HFF-Myc (cell line): ENCODE measurements at regions not wholly inside any gene's neighbourhood (a gene's known extent, or its start where the extent isn't known, plus 50 kb on each side); places are given as distances from the start of the nearest gene placed in this dataset.

Source experiments
- DNase-seq: peaks from one replicate; pipeline ENCODE4 v3.0.0-alpha.2; 2011; ENCODE audit warnings: low read depth; ENCODE audit errors: extremely low read depth
- H3K4me3 ChIP-seq: replicated peaks from 2 replicates; pipeline ENCODE4 v1.5.1; 2011; ENCODE audit warnings: low read depth, mild to moderate bottlenecking, control low read depth, low read length
- TF ChIP-seq, protein P1 (sequence below): IDR thresholded peaks from 2 replicates; pipeline ENCODE4 v1.5.1; 2012; ENCODE audit warnings: mild to moderate bottlenecking, low read depth, low read length, control low read depth; ENCODE audit errors: missing control alignments

DNA sequence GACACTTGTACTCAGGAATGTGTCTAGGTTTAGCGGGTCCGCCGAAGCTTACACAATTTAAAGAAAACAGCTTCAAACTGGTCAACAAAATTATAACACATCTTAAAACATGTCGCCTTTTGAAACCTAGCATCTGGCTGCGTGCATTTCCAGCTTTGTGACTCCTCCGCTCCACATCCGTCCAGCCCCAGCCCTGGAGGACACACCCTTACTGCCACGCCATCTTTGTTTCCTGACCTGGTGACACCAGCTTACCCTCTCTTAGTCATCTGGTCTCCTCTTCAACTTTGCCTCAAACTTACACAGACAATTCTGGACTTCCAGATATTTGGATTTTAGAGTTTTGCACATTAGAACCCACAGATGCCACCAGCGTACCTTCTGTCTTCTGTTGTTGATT is 198.7 kb upstream of the VSTM2A start:
- no peak for DNase-seq
- H3K4me3 ChIP-seq, result no peak overlapping the region
- TF ChIP-seq, protein P1, sequence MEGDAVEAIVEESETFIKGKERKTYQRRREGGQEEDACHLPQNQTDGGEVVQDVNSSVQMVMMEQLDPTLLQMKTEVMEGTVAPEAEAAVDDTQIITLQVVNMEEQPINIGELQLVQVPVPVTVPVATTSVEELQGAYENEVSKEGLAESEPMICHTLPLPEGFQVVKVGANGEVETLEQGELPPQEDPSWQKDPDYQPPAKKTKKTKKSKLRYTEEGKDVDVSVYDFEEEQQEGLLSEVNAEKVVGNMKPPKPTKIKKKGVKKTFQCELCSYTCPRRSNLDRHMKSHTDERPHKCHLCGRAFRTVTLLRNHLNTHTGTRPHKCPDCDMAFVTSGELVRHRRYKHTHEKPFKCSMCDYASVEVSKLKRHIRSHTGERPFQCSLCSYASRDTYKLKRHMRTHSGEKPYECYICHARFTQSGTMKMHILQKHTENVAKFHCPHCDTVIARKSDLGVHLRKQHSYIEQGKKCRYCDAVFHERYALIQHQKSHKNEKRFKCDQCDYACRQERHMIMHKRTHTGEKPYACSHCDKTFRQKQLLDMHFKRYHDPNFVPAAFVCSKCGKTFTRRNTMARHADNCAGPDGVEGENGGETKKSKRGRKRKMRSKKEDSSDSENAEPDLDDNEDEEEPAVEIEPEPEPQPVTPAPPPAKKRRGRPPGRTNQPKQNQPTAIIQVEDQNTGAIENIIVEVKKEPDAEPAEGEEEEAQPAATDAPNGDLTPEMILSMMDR, result no peak

DNA sequence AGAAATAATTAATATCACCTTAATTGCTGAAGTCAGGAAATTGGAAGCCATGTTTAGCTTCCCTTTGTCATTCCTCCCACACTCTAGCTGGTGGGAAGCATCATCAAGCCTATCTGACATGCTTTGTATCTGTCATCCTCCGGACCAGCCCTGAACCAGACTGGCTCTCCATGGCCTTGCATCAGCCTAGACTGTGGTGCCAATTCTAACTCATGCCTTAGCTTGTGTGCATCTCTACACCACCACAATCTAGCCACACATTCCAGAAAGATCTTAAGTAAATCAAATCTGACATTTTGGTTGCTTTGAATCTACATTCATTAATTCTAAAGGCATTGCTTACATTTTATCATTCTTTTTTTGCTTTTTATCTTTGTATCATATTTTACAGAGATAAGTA is 196.4 kb upstream of the VSTM2A start:
- no peak overlapping the region for H3K4me3 ChIP-seq
- DNase-seq, result no peak

DNA sequence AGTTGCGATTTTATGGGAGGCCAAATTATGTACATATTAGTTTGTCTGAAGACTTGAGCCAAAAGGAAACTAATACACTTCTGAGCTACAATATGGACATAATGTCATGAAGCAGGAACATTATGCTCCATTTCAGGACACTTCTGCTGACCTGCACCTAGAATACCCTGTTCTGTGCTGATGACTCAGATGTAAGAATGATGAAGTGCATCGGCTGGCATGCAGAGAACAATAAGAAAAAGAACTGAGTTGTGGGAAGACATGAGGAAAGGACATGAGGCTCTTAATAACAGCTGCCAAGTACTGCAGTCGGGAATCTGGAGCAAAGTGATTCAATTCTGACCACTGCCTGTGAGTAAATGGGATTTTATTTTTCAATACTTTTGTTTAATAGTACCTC is 192.9 kb upstream of the VSTM2A start:
- TF ChIP-seq, protein P1, result no peak
- no peak for DNase-seq
- no peak overlapping the region for H3K4me3 ChIP-seq

More for the DNA sequence above, 196.4 kb upstream of the VSTM2A start:
- TF ChIP-seq, protein P1, result no peak

DNA sequence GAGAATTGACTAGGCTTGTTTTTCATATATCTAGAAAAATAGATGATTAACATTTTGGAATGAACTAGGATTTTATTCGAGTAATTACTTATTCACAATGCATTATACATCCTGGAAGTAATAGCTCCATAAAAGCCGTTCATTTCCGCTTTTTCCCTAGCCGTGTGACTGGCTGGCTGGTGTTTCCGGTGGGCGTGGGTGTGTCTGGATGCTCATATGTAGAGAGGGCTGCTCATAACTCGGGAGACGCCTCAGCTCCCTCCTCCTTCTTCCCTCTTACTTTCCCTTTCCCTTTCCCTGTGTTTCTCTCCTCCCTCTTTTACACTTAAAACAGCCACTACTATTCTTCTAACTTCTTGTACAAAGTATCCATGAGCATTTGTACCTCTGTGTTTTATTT is 187.7 kb upstream of the VSTM2A start:
- H3K4me3 ChIP-seq, result no peak overlapping the region
- TF ChIP-seq, protein P1, result no peak
- DNase-seq, result no peak

DNA sequence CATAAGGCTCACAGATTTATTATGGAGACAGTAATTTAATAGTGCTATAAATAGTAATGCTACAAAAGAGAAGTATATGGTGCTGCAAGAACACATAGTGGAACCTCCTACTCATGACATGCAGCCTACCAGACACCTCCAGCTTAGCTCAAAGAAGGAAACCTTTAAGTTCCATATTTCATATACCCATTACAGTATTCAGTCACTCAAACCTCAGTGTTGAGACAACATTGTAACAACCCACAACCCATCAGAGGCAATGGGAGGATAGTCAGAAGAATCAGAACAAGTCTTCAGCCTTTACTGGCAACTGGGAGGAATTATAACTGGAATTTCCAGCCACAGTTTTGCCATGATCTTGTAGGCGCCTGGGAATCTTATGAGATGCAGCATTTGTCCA is 186.3 kb upstream of the VSTM2A start:
- TF ChIP-seq, protein P1, result no peak
- DNase-seq, result no peak
- H3K4me3 ChIP-seq, result no peak overlapping the region

DNA sequence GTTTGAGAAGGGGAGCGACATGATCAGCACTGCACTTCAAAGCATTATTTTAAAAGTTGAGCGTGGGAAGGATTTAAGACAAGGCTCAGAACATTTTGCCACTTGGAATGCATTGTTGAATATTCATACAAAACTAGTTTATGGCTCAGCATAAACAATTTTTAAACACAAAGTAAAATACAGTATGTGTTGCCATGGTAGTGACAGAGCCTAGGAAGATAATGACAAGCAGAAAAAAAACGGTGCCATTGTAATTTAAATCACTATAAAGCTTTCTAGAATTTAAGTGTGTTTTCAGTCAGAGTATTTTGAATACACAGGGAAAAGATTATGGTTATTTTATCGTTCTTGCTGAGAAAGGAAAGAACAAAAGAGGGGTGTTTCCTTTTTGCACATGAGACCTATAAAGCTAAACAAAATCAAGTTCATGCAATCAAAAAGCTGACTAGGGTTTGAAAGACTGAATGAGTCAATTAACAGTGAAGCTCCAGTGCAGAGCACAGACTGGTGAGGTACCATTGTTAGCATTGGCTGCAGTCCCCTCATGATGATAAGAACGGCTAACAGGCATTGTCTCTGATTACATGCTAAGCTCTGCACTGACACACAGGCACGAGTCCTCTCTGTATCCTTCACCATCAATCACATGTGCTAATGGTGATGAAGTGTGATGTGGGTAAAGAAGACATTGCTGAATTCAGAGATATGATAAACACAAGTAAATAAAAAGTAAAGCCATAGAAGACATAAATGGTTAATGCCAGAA is 181.9 kb upstream of the VSTM2A start:
- no peak for DNase-seq
- H3K4me3 ChIP-seq, result no peak overlapping the region
- TF ChIP-seq, protein P1, result no peak

DNA sequence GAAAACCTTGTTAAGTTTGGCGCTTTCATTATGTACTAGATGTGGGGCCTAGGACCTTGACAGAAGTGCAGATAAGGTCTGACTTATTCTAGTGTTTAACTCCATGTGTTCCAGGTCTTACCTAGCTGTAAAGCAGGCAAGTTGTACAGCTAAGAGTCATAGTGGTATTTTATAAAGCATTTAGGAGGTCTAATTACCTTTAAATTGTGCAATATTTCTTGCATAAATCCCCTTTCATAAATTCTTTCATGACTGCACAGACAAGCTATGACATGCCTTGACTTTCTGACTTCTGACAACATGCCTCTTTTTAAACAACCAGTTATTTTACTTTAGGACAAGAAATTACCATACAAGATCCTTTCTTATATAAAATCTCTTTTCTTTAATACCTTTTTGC is 151.6 kb upstream of the VSTM2A start:
- H3K4me3 ChIP-seq, result no peak overlapping the region
- no peak for DNase-seq
- TF ChIP-seq, protein P1, result no peak
